ENCODE measurements at regions not wholly inside any gene's neighbourhood (a gene's known extent, or its start where the extent isn't known, plus 50 kb on each side); places are given as distances from the start of the nearest gene placed in this dataset.

DNA sequence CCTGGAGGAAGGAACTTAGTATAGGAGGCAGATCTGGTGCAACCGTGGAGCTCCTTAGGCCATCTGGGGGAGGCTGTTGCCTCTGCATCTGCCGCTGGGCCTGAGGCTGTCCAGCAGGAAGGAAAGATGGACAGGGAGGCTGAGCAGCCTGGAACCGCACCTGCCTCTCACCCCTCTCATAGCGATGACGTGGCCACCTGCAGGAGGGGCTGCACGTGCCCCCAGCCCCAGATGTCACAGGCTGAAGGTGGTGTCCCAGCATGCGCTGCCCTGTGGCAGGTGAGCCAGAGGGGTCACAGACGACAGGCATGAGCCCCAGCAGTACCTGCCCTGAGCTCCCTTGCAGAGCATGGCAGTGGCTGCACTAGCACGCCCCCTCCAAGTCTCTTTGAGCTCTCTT is 283.9 kb downstream of the ACTR3B start (continued):
- TF ChIP-seq ZNF518A (tag by site-specific recombination; conservative IDR thresholded peaks at IDR 0.05; ENCODE audit: low read depth), result no peak
- no peak for TF ChIP-seq ZNF19 (tag by site-specific recombination; IDR thresholded peaks at IDR 0.05; ENCODE audit: low read depth)
- TF ChIP-seq ZNF280D (tag by site-specific recombination; IDR thresholded peaks at IDR 0.05), result no peak
- TF ChIP-seq ZNF148 (tag by site-specific recombination; IDR thresholded peaks at IDR 0.05; ENCODE audit: borderline replicate concordance), result no peak
- TF ChIP-seq PRDM10 (tag by site-specific recombination; IDR thresholded peaks at IDR 0.05), result no peak
- no peak for TF ChIP-seq ZNF202 (tag by site-specific recombination; IDR thresholded peaks at IDR 0.05; ENCODE audit: borderline replicate concordance)
- no peak for TF ChIP-seq ZNF639 (tag by site-specific recombination; IDR thresholded peaks at IDR 0.05)
- no peak for TF ChIP-seq ZNF623 (tag by site-specific recombination; IDR thresholded peaks at IDR 0.05)
- TF ChIP-seq SP7 (tag by site-specific recombination; IDR thresholded peaks at IDR 0.05), result no peak
- TF ChIP-seq ZNF76 (tag by site-specific recombination; IDR thresholded peaks at IDR 0.05; ENCODE audit: borderline replicate concordance, low read depth), result no peak
